Astrocyte of the cerebellum (primary cell): ENCODE measurements at regions not wholly inside any gene's neighbourhood (a gene's known extent, or its start where the extent isn't known, plus 50 kb on each side); places are given as distances from the start of the nearest gene placed in this dataset.

Source experiments
- DNase-seq: peaks from one replicate; pipeline ENCODE4 v3.0.0-alpha.2; 2011; ENCODE audit warnings: low read depth
- H3K4me3 ChIP-seq: 2 replicates; pipeline ENCODE4 v1.5.1; 2011; ENCODE audit warnings: mild to moderate bottlenecking, low read depth, low read length, moderate library complexity
- in situ Hi-C: cut with HindIII; loops from 2 replicates; pipeline ENCODE4 v1.10.0; 2017; ENCODE audit warnings: low sequenced_read_pairs
- TF ChIP-seq, protein P1 (sequence below): IDR thresholded peaks from 2 replicates; pipeline ENCODE4 v1.5.1; 2012; ENCODE audit warnings: low read length, low read depth, moderate library complexity, mild to moderate bottlenecking; ENCODE audit errors: missing control alignments

DNA sequence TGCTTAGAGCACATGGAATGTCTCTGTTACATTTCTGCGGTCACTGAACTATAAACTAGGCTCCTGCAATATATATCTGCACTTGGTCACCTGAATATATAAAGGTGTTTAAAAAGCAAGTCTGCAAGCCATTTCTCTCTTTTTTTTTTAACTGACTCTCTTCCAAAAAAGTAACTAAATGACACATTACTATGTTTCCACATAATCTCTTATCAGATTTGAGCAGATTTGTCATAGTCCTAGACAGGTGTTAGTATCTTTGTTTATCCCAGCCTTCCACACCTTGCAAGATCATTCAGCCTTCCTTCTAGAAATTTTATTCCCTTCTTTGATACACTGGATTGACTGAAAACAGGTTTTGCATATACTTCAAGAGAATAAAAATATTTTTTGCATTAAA, 86.7 kb upstream of the KLF7 start:
- no peak for DNase-seq
- TF ChIP-seq, protein P1, sequence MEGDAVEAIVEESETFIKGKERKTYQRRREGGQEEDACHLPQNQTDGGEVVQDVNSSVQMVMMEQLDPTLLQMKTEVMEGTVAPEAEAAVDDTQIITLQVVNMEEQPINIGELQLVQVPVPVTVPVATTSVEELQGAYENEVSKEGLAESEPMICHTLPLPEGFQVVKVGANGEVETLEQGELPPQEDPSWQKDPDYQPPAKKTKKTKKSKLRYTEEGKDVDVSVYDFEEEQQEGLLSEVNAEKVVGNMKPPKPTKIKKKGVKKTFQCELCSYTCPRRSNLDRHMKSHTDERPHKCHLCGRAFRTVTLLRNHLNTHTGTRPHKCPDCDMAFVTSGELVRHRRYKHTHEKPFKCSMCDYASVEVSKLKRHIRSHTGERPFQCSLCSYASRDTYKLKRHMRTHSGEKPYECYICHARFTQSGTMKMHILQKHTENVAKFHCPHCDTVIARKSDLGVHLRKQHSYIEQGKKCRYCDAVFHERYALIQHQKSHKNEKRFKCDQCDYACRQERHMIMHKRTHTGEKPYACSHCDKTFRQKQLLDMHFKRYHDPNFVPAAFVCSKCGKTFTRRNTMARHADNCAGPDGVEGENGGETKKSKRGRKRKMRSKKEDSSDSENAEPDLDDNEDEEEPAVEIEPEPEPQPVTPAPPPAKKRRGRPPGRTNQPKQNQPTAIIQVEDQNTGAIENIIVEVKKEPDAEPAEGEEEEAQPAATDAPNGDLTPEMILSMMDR: no peak
- in situ Hi-C loops: no loop called here
- no peak overlapping the region for H3K4me3 ChIP-seq

DNA sequence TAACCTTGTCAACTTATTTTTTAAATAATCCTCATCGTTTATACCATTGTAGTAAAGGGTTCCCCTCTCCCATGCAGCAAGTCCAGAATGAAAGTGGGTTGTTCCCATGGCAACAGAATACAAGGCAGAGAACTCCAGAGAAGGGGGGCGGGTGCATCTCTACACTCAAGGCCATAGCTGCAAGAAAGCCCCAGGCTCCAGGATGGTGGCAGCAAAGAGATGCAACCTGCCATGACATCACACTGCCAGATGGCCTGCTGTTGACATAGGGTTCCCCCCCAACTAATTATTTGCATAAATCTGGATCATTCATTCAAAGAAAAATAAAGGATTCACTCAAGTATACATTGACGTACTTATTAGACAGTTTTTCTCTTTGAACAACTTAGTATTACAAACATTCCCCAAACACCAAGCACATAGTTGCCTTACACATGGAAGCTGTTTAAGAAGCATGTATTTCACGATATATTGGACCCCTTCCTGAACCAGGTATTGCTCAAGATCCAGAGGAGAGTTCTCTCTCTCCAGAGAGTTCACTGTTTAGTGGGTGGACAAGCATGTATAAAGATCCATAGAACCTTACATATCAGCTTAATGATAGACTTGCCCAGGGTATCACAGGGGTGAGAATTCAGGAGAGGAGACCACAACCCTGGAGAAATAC, 87.4 kb upstream of the KLF7 start:
- TF ChIP-seq, protein P1: no peak
- H3K4me3 ChIP-seq: no peak overlapping the region
- no peak for DNase-seq
- in situ Hi-C loops: no loop called here

DNA sequence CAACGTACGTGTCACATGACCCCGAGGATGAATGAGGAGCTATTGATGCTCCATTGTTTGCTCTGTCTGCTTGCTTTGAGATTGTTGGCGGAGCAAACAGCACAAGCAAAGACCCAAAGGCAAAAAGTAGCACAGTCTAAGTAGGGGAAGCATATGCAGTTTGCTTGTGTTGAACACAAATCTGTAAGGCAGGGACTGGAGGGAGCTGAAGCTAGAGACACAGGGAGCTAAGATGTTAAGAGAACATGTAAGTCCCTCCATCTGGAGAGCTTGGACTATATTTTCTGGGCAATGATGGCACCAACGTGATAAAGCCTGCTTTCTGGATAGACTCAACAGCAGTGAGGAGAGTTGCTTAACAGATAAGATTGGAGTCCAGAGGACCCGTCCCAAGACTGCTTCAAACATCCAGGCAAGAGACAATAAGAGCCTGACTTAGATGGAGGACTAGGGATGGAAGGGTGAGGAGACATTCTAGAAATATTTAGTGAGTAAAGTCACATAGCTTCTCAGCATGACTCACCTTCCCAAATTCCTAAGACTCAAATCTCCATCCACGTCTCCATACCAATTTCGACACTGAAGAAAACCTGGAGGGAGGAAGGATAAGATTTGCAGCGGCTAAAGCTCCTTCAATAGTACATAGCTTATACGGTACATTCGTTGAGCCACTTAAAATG, 88.1 kb upstream of the KLF7 start:
- TF ChIP-seq, protein P1: no peak
- in situ Hi-C loops: no loop called here
- peak; percentile 69 for DNase-seq
- H3K4me3 ChIP-seq: no peak overlapping the region

DNA sequence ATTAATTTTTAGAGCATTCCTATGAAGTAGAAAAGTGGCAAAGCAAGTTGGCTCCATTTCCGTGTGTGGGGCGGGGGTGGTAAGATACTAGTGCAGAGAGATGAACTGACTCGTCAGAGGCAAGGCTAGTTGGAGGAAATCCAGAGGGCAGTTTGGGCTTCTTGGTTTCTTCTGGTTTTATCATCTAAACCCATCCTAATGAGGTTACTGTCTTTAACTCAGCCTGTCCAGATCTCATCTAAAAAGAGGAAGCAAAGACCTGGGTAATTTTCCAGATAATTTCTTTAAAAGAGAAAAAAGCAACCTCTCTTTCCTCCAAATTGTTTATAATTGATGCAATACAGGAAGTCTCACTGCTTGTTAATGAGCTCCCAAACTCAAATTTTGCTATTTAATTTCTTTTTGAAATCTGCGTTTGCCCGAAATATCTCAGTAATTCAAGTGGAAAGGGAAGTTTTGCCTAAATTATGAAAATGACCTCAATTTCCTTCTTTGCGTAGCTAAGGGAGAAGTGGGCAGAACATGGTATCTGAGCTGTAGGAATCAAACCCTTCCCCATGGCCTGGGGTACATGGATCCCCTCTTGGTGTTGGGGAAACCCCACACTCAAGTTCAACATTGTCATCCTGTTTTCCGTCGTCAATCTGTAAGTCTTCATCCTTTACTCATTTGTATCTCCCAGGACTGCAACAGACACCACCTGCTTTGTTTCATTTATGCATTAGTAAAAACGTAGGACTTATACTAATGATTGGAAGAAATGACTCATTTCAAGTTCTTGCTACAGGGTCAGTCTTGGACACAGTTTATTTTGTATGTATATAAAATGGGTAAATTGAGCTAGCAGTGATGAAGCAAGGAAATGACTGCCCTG, 89.1 kb upstream of the KLF7 start:
- TF ChIP-seq, protein P1: no peak
- no peak for DNase-seq
- in situ Hi-C loops: no loop called here
- no peak overlapping the region for H3K4me3 ChIP-seq

DNA sequence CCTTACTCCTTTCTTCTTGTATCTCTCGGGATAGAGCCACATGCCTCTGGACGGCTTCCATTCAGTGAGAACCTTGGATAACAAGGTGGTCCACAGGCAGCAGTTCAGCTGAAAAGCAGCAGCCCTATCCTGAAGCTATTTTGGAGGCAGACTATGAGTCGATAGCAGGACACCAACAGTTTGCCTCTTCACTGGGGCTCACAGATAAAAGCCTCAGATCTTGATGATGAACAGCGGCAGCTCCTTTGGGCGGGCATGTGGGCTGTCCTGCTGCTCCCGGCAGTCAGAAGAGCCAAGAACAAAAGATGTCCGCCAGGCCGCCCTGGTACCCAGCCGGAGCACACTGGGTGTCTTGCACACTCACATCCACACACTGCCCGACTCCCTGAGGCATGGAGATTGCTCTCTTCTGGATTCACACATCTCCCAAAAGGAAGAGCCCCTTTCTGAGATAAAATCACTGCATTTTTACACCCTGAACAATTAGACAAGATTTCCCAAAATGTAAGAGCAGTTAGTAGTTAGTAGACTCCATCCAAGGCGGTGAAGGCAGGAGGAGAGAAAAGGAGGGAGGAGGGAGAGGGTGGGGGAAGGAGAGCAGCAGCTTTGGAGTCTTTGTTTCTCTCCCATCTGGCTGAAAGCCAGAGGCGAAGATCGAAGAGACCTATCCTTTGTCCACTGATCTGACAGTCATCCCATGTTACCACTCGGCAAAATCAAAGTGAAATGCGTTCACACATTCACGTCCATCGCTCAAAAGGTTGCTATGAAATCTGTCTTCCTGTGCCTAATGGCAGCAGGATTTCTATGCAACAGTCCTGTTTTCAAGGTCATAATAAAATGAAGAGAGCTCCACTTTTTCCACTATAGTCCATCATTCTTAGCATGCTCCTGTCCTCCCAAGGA, 90.1 kb upstream of the KLF7 start:
- in situ Hi-C loops: no loop called here
- no peak for DNase-seq
- H3K4me3 ChIP-seq: no peak overlapping the region
- TF ChIP-seq, protein P1: no peak
